ENCODE measurements at regions not wholly inside any gene's neighbourhood (a gene's known extent, or its start where the extent isn't known, plus 50 kb on each side); places are given as distances from the start of the nearest gene placed in this dataset.

GRCh38 chr12:4161718-4162117 lies 111.8 kb upstream of the CCND2 start:
- DNase-seq (ENCODE audit: low read depth, low spot score), result no peak
- H3K4me2 ChIP-seq (ENCODE audit: control insufficient read depth, insufficient read depth), result no peak overlapping the region
- no peaks in the 10 kb centered on the region for H3K27me3 ChIP-seq (replicated peaks in 1 of 2; ENCODE audit: control insufficient read depth in 2 of 2, insufficient read depth in 2 of 2, low read length in 1 of 2)
- H3K79me2 ChIP-seq (ENCODE audit: control insufficient read depth, insufficient read depth, low read length), result no peaks in the 10 kb centered on the region
- no peaks in the 10 kb centered on the region; the same call in 1 of the 3 replicates for H3K9me3 ChIP-seq (replicated peaks; ENCODE audit: control insufficient read depth, insufficient read depth, low read length)
- intact Hi-C loops (cut with micrococcal nuclease; ENCODE audit: unreplicated experiment), result no loop called here
- no peaks in the 10 kb centered on the region for H4K20me1 ChIP-seq (ENCODE audit: control insufficient read depth, insufficient read depth)
- in situ Hi-C loops (cut with MboI), result no loop called here
- no peak overlapping the region for H2AFZ ChIP-seq (ENCODE audit: control insufficient read depth, low read depth, low read length)
- BruUV-seq (replicated peaks), result no TSS peak
- POLR2A ChIA-PET, result interaction anchor here (2.1 kb wide), 1 partner anchor 14 kb away, joined by 8 read pairs; no protein-coding TSS in a partner anchor
- CTCF ChIA-PET, result interaction anchor here (1.2 to 1.5 kb wide), 2 partner anchors 46 to 120 kb away, joined by 3 read pairs; no protein-coding TSS in a partner anchor
- WGBS (ENCODE audit: insufficient coverage, insufficient replicate concordance, low lambda C conversion rate, missing lambda C conversion rate), result 82% methylated on average over 3 of the region's 3 CpGs
- TF ChIP-seq NKRF (conservative IDR thresholded peaks at IDR 0.05) (no peak), RAD21 (IDR thresholded peaks at IDR 0.05; ENCODE audit: insufficient read depth, low read depth, low read length) (no peak), ZNF592 (IDR thresholded peaks at IDR 0.05) (no peak), CBFB (IDR thresholded peaks at IDR 0.05; ENCODE audit: low read depth) (no peak), RB1 (IDR thresholded peaks at IDR 0.05; ENCODE audit: borderline replicate concordance) (no peak), ZBED1 (IDR thresholded peaks at IDR 0.05; ENCODE audit: borderline replicate concordance) (no peak), POU2F2 (IDR thresholded peaks at IDR 0.05; ENCODE audit: borderline replicate concordance, low read depth, low read length) (no peak), PBX3 (IDR thresholded peaks at IDR 0.05; ENCODE audit: insufficient replicate concordance, low read depth, low read length) (no peak)
- H3K9ac ChIP-seq (ENCODE audit: control insufficient read depth, insufficient read depth, low read length), result no peak overlapping the region
- RAD21 ChIA-PET (ENCODE audit: unreplicated experiment), result interaction anchor here (1.8 kb wide), 1 partner anchor 54 kb away, joined by 6 read pairs; no protein-coding TSS in a partner anchor
- H3K36me3 ChIP-seq (ENCODE audit: control insufficient read depth in 2 of 2, insufficient read depth in 2 of 2, low read length in 1 of 2), result no peaks in the 10 kb centered on the region
- no peak overlapping the region for H3K27ac ChIP-seq (ENCODE audit: control insufficient read depth, insufficient read depth)
- H3K4me3 ChIP-seq, result no peak overlapping the region
- no peak for FAIRE-seq
- no peak for ATAC-seq
- peaks cover 14% of the 10 kb centered on the region for H3K4me1 ChIP-seq (ENCODE audit: control insufficient read depth, insufficient read depth, low read length)
- SMC1A ChIA-PET (ENCODE audit: uncharacterized antibody, unreplicated experiment), result interaction anchor here (1.9 kb wide), 1 partner anchor 17 kb away, joined by 6 read pairs; no protein-coding TSS in a partner anchor
